ENCODE measurements at regions not wholly inside any gene's neighbourhood (a gene's known extent, or its start where the extent isn't known, plus 50 kb on each side); places are given as distances from the start of the nearest gene placed in this dataset.
A peak's percentile ranks its signal among the peaks of the same experiment; 100 is the strongest.

GRCh38 chr2:62343206-62343605, 147.3 kb downstream of the B3GNT2 start:
- H3K27ac ChIP-seq (ENCODE audit: insufficient read depth, low read length), result no peak overlapping the region
- H3K9me3 ChIP-seq (ENCODE audit: control insufficient read depth, insufficient read depth, low read depth, low read length), result no peaks in the 10 kb centered on the region
- no peak for TF ChIP-seq EZH2 (IDR thresholded peaks at IDR 0.05; ENCODE audit: low read length, missing control alignments)
- TF ChIP-seq CTCF (conservative IDR thresholded peaks at IDR 0.05 in 1 of 2, IDR thresholded peaks at IDR 0.05 in 1 of 2; ENCODE audit: low read depth in 1 of 2, low read length in 2 of 2), result no peak
- H3K36me3 ChIP-seq (ENCODE audit: control insufficient read depth, insufficient read depth, low read length), result no peaks in the 10 kb centered on the region
- H3K4me1 ChIP-seq (ENCODE audit: control insufficient read depth, extremely low read depth, insufficient read depth, low read length), result no peaks in the 10 kb centered on the region
- H3K9ac ChIP-seq (ENCODE audit: insufficient read depth, low read length), result no peak overlapping the region
- DNase-seq (ENCODE audit: low read depth in 2 of 2), result no peak
- H3K4me3 ChIP-seq (replicated peaks in 1 of 4; ENCODE audit: control extremely low read depth in 1 of 4, insufficient read depth in 1 of 4, low read depth in 3 of 4, low read length in 4 of 4), result no peak overlapping the region
- no peak overlapping the region for H3K4me2 ChIP-seq (ENCODE audit: extremely low read depth, insufficient read depth, low read length)
- no peaks in the 10 kb centered on the region for H4K20me1 ChIP-seq (ENCODE audit: control insufficient read depth, extremely low read depth, insufficient read depth, low read length)
- no peaks in the 10 kb centered on the region for H3K79me2 ChIP-seq (ENCODE audit: control insufficient read depth, insufficient read depth, low read length)
- no peaks in the 10 kb centered on the region for H3K27me3 ChIP-seq (ENCODE audit: control insufficient read depth, insufficient read depth, low read length)
- no peak overlapping the region for H2AFZ ChIP-seq (ENCODE audit: low read length)

GRCh38 chr2:62340994-62341484, 145.1 kb downstream of the B3GNT2 start:
- Histone ChIP-seq H3K9ac (ENCODE audit: insufficient read depth, low read length) (no peak overlapping the region), H3K4me3 (replicated peaks in 1 of 4; ENCODE audit: control extremely low read depth in 1 of 4, insufficient read depth in 1 of 4, low read depth in 3 of 4, low read length in 4 of 4) (no peak overlapping the region), H3K4me1 (ENCODE audit: control insufficient read depth, extremely low read depth, insufficient read depth, low read length) (no peaks in the 10 kb centered on the region), H3K79me2 (ENCODE audit: control insufficient read depth, insufficient read depth, low read length) (no peaks in the 10 kb centered on the region), H4K20me1 (ENCODE audit: control insufficient read depth, extremely low read depth, insufficient read depth, low read length) (no peaks in the 10 kb centered on the region), H3K27me3 (ENCODE audit: control insufficient read depth, insufficient read depth, low read length) (no peaks in the 10 kb centered on the region), H3K27ac (ENCODE audit: insufficient read depth, low read length) (no peak overlapping the region), H3K4me2 (ENCODE audit: extremely low read depth, insufficient read depth, low read length) (no peak overlapping the region), H3K36me3 (ENCODE audit: control insufficient read depth, insufficient read depth, low read length) (no peaks in the 10 kb centered on the region), H3K9me3 (ENCODE audit: control insufficient read depth, insufficient read depth, low read depth, low read length) (no peaks in the 10 kb centered on the region), H2AFZ (ENCODE audit: low read length) (no peak overlapping the region)
- TF ChIP-seq CTCF (conservative IDR thresholded peaks at IDR 0.05 in 1 of 2, IDR thresholded peaks at IDR 0.05 in 1 of 2; ENCODE audit: low read depth in 1 of 2, low read length in 2 of 2) (no peak), EZH2 (IDR thresholded peaks at IDR 0.05; ENCODE audit: low read length, missing control alignments) (no peak)
- DNase-seq (ENCODE audit: low read depth in 2 of 2), result peak in 1 of 2 donors; percentile 4

- H3K27me3 ChIP-seq (ENCODE audit: control insufficient read depth, insufficient read depth, low read length), result no peaks in the 10 kb centered on the region
These were observed 143.9 kb downstream of the B3GNT2 start for GRCh38 chr2:62339837-62340236.

More at GRCh38 chr2:62339837-62340236, 143.9 kb downstream of the B3GNT2 start:
- Histone ChIP-seq H4K20me1 (ENCODE audit: control insufficient read depth, extremely low read depth, insufficient read depth, low read length) (no peaks in the 10 kb centered on the region), H3K79me2 (ENCODE audit: control insufficient read depth, insufficient read depth, low read length) (no peaks in the 10 kb centered on the region), H3K4me3 (replicated peaks in 1 of 4; ENCODE audit: control extremely low read depth in 1 of 4, insufficient read depth in 1 of 4, low read depth in 3 of 4, low read length in 4 of 4) (no peak overlapping the region), H3K4me1 (ENCODE audit: control insufficient read depth, extremely low read depth, insufficient read depth, low read length) (no peaks in the 10 kb centered on the region), H3K9ac (ENCODE audit: insufficient read depth, low read length) (no peak overlapping the region), H3K36me3 (ENCODE audit: control insufficient read depth, insufficient read depth, low read length) (no peaks in the 10 kb centered on the region), H3K4me2 (ENCODE audit: extremely low read depth, insufficient read depth, low read length) (no peak overlapping the region), H2AFZ (ENCODE audit: low read length) (no peak overlapping the region), H3K27ac (ENCODE audit: insufficient read depth, low read length) (no peak overlapping the region), H3K9me3 (ENCODE audit: control insufficient read depth, insufficient read depth, low read depth, low read length) (no peaks in the 10 kb centered on the region)
- no peak for DNase-seq (ENCODE audit: low read depth in 2 of 2)
- TF ChIP-seq EZH2 (IDR thresholded peaks at IDR 0.05; ENCODE audit: low read length, missing control alignments) (no peak), CTCF (conservative IDR thresholded peaks at IDR 0.05 in 1 of 2, IDR thresholded peaks at IDR 0.05 in 1 of 2; ENCODE audit: low read depth in 1 of 2, low read length in 2 of 2) (no peak)

All from fibroblast of lung (primary cell).